Lower leg skin (tissue), 4 donors: ENCODE measurements at regions not wholly inside any gene's neighbourhood (a gene's known extent, or its start where the extent isn't known, plus 50 kb on each side); places are given as distances from the start of the nearest gene placed in this dataset.

Source experiments
- DNase-seq, 2 donors: peaks; one replicate each; pipeline ENCODE4 v3.0.0-alpha.2; 2019; ENCODE audit warnings: low spot score in 2 of 2
- H3K4me3 ChIP-seq: fragments of 200-600 bp; sonication (generic); 2 replicates; pipeline ENCODE4 v1.5.1; 2017; ENCODE audit warnings: mild to moderate bottlenecking, low read depth; ENCODE audit not compliant: poor library complexity, severe bottlenecking
- POLR2A ChIP-seq, 2 donors: fragments of 450-650 bp; IDR thresholded peaks; one replicate each; pipeline ENCODE4 v1.6.1; 2016 to 2017; ENCODE audit warnings: antibody characterized with exemption in 2 of 2, mild to moderate bottlenecking in 1 of 2, moderate library complexity in 1 of 2
- WGBS, 2 donors: methylation state at CpG; one replicate each; pipeline ENCODE4 v1.1.5; 2018; 5-methylcytosine and 5-hydroxymethylcytosine counted together
- intact Hi-C: fragments of 100-400 bp; cut with DNase I; formaldehyde crosslinking; loops from one replicate; pipeline ENCODE4 v1.15.0; 2023; ENCODE audit warnings: low total_unique reads
- TF ChIP-seq, protein P1 (sequence below), 3 donors: fragments of 450-650 bp; IDR thresholded peaks; one replicate each; pipeline ENCODE4 v1.5.1; 2016; ENCODE audit warnings: antibody characterized with exemption in 3 of 3, mild to moderate bottlenecking in 3 of 3, moderate library complexity in 2 of 3

DNA sequence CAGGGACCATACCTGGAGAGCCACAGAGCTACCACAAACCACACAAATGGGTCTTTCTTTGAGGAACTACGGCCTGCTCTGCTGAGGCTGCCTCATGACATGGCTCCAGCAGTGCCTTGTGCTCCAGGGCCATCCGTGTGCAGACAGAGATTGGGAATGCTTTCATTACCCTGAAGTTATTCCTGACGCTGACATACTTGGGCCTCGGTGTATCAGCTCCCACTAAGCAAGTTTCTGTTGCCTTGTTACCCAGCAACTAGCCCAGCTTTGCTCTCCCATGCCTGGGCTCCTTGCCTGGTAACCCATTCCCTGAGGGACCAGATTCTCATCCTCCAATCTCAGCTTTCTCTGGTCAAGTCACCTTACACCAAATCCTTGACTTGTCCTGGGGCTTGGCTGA is 80.3 kb upstream of the FZD7 start:
- no peak overlapping the region for H3K4me3 ChIP-seq
- TF ChIP-seq POLR2A (IDR thresholded peaks at IDR 0.05): no peak
- TF ChIP-seq, protein P1, sequence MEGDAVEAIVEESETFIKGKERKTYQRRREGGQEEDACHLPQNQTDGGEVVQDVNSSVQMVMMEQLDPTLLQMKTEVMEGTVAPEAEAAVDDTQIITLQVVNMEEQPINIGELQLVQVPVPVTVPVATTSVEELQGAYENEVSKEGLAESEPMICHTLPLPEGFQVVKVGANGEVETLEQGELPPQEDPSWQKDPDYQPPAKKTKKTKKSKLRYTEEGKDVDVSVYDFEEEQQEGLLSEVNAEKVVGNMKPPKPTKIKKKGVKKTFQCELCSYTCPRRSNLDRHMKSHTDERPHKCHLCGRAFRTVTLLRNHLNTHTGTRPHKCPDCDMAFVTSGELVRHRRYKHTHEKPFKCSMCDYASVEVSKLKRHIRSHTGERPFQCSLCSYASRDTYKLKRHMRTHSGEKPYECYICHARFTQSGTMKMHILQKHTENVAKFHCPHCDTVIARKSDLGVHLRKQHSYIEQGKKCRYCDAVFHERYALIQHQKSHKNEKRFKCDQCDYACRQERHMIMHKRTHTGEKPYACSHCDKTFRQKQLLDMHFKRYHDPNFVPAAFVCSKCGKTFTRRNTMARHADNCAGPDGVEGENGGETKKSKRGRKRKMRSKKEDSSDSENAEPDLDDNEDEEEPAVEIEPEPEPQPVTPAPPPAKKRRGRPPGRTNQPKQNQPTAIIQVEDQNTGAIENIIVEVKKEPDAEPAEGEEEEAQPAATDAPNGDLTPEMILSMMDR (IDR thresholded peaks at IDR 0.05): no peak
- DNase-seq: no peak
- intact Hi-C loops: no loop called here
- 61 to 69% methylated on average over 4 of the region's 4 CpGs for whole genome bisulfite sequencing, 2 donors

DNA sequence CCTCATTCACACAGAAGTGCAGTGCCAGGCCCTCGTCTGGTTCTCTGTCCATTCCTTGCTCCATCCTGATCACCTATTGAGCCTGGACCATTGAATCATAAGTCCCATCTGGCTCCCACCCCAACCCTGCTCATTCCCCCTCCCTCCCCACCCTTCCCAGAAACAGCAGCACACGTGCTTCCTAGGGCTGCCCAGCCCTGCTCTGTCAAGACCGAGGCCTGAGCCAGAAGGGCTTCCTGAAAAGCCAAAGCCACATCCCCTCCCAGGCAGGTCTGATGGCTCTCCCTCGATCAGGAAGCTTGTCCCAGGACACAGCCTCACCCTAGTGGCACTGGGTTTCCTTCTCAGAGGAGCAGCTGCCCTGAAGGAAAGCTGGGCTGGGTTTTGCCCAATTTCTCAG is 79.8 kb upstream of the FZD7 start:
- no peak for DNase-seq
- intact Hi-C loops: no loop called here
- TF ChIP-seq, protein P1 (IDR thresholded peaks at IDR 0.05): no peak
- TF ChIP-seq POLR2A (IDR thresholded peaks at IDR 0.05): no peak
- no peak overlapping the region for H3K4me3 ChIP-seq
- 36 to 44% methylated on average over 3 to 4 of the region's 4 CpGs for WGBS, 2 donors

DNA sequence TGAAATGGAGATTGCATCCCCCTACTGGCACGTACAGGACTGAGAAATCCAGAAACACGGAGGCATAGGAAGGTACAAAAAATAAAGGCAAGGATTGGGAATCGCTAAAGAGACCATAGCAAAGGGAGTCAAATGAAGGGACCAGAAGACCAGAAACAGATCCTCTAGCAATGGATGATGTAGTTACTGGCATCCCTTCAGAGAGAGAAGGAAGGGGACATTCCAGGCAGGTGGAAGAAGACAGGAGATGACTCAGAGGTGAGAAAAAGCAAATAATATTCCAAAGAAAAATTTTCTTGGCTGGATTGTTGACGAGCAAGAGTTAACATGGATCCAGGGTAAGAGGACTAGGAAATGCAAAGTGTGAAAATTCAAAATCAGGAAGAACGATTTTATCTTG is 78.4 kb upstream of the FZD7 start:
- no peak overlapping the region for H3K4me3 ChIP-seq
- no peak for TF ChIP-seq POLR2A (IDR thresholded peaks at IDR 0.05)
- TF ChIP-seq, protein P1 (IDR thresholded peaks at IDR 0.05): no peak
- no peak for DNase-seq
- intact Hi-C loops: no loop called here
- 70 to 74% methylated on average over 5 of the region's 5 CpGs for WGBS, 2 donors

DNA sequence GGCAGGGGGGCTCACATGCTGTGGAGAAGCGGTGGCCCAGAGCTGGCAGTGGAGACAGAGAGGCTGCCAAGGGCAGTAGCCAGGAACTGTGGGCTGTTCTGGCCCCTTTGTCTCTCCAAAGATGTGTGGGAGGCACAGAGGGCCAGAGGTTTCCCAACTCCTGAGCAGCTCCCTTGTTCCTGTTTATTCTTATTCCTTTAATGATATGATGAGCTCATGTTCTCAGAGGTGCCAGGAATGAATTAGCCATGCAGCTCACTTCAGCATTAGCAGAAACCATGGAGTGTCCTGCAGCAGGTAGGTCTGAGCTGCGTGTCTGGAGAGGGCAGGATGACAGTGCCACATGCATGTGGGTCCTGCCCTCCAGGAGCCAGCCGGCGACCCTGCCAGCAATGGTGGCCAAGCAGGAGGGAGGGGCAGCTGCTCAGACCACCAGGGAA is 77.9 kb upstream of the FZD7 start:
- 41 to 44% methylated on average over 4 of the region's 4 CpGs for WGBS, 2 donors
- no peak overlapping the region for H3K4me3 ChIP-seq
- intact Hi-C loops: no loop called here
- DNase-seq: peak in 1 of 2 donors; percentile 46
- TF ChIP-seq, protein P1 (IDR thresholded peaks at IDR 0.05): no peak
- TF ChIP-seq POLR2A (IDR thresholded peaks at IDR 0.05): no peak

DNA sequence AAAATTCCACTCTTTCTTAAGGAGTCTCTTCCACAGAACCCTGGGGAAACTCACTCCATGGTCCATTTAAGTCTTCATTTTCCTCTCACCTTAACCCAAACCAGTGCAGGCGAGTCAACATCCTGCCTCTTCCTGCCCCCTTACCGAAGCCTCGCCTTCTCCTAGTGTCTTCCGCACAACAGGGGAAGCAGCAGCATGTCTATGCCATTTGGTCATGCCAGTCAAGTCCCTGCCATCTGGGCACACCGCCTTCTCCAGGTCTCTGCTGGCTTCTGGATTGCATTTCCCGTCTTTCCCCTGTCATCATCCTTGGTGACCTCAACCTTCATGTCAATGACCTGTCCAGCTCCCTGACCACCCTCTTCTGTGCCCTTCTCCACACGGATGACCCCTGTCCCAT is 77.3 kb upstream of the FZD7 start:
- TF ChIP-seq, protein P1 (IDR thresholded peaks at IDR 0.05): no peak
- TF ChIP-seq POLR2A (IDR thresholded peaks at IDR 0.05): no peak
- intact Hi-C loops: no loop called here
- no peak overlapping the region for H3K4me3 ChIP-seq
- DNase-seq: no peak
- WGBS, 2 donors: 76 to 91% methylated on average over 7 of the region's 7 CpGs

DNA sequence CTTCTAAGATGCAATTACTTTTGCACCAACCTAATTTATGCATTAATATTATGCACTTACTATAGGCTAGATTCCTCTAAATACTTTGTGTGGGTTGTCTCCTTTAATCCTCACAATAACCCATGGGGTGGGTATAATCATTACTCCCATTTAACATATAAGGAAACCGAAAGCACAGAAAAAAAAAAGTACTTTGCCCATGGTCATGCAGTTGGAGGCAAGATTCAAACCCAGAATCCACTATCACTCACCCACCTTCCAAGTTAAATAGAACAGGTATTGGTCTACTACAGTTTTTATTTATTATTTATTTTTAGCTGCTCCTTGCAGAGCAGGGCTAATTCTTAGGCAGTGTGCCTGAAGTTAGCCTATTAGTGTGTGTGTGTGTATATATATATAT is 76.6 kb upstream of the FZD7 start:
- intact Hi-C loops: no loop called here
- H3K4me3 ChIP-seq: no peak overlapping the region
- no peak for DNase-seq
- TF ChIP-seq, protein P1 (IDR thresholded peaks at IDR 0.05): no peak
- no peak for TF ChIP-seq POLR2A (IDR thresholded peaks at IDR 0.05)
- 95 to 98% methylated on average over 1 of the region's 1 CpG for WGBS, 2 donors
